ENCODE measurements at regions not wholly inside any gene's neighbourhood (a gene's known extent, or its start where the extent isn't known, plus 50 kb on each side); places are given as distances from the start of the nearest gene placed in this dataset.

DNA sequence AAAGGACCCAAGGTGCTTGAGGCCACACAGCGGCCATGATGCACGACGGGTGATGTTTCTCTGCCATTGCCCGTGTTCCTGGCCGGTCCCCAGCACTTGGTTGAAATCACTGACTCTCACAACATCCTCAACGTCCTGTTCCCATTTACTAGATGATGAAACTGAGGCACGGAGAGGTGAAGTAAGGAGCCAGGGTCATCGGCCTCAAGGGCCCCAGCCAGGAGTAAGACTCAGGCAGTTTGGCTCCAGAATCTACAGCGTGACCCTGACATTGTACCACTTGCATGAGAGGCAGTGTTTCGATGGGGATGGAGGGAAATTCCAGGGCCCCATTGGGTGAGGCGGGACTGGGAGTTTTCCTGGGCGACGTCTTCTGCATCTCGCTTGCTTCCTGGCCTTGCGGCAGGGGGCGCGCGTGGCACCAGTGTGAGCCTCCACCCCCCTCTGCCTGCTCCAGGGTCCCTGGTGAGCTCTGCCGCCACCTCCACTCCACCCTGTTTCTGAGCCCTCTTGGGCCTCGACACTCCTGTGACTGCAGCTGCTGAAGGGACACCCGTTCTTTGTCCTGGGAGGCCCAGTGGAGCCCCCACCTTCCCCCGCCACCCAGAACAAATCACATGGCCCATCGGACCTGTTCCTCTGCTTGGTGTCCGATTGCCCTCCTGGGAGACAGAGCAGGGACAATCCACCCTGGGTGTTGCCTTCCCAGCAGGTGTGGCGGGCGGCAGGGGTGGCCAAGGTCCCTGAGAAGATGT, 133.0 kb upstream of the GSE1 start:
- Histone ChIP-seq H3K4me3 (ENCODE audit: low read depth, low read length) (no peak overlapping the region), H3K27me3 (ENCODE audit: control insufficient read depth, insufficient read depth, low read length) (peaks cover 6% of the 10 kb centered on the region)
- DNase-seq (ENCODE audit: low read depth) = no peak

DNA sequence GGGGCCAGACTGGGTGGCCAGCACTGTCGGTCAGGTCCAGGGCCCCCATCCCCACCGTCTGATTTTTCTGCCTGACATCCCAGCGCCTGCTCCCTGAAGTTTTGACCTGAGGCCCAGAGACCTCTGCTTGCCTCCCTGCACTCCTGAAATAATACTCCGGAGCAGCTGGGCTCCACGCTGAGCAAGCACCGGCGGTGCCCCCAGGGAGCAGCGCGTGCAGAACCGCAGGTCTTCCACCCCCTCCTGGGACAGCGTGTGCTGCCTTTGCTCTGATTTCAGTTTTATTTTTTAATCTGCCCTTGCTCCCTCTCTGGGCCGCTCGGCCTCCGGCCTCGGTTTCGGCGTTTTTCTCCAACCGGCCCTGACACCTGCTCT, 132.4 kb upstream of the GSE1 start:
- FAIRE-seq (no peak), DNase-seq (ENCODE audit: low read depth) (no peak)
- Histone ChIP-seq H3K27me3 (ENCODE audit: control insufficient read depth, insufficient read depth, low read length) (peaks cover 6% of the 10 kb centered on the region), H3K36me3 (ENCODE audit: control insufficient read depth, insufficient read depth, low read length) (no peaks in the 10 kb centered on the region), H3K4me3 (ENCODE audit: low read depth, low read length) (no peak overlapping the region)
- TF ChIP-seq, protein P1, sequence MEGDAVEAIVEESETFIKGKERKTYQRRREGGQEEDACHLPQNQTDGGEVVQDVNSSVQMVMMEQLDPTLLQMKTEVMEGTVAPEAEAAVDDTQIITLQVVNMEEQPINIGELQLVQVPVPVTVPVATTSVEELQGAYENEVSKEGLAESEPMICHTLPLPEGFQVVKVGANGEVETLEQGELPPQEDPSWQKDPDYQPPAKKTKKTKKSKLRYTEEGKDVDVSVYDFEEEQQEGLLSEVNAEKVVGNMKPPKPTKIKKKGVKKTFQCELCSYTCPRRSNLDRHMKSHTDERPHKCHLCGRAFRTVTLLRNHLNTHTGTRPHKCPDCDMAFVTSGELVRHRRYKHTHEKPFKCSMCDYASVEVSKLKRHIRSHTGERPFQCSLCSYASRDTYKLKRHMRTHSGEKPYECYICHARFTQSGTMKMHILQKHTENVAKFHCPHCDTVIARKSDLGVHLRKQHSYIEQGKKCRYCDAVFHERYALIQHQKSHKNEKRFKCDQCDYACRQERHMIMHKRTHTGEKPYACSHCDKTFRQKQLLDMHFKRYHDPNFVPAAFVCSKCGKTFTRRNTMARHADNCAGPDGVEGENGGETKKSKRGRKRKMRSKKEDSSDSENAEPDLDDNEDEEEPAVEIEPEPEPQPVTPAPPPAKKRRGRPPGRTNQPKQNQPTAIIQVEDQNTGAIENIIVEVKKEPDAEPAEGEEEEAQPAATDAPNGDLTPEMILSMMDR (IDR thresholded peaks at IDR 0.05; ENCODE audit: insufficient read depth, low read length, severe bottlenecking) = no peak

More for the DNA sequence above, 133.0 kb upstream of the GSE1 start:
- H3K36me3 ChIP-seq (ENCODE audit: control insufficient read depth, insufficient read depth, low read length) = no peaks in the 10 kb centered on the region
- TF ChIP-seq, protein P1 (IDR thresholded peaks at IDR 0.05; ENCODE audit: insufficient read depth, low read length, severe bottlenecking) = peak; percentile 70
- no peak for FAIRE-seq

DNA sequence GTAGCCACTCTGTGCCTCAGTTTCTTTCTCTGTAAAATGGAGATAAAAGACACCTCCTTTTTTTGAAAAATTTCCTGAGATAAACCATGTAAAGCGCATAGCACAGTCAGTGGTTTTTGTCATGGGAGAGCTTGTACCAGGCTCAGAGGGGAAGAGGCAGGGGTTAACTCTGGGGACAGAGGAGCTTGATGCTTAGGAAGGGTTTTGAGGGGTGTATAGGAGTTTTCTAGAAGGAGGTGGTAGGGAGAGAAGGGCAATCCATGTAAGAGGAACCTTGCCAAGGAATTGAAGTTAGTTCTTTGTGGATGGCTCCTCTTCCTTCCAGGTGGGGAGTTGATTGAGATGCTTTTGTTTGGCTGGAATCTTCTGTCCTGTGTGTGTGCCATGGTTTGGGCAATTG, 131.9 kb upstream of the GSE1 start:
- no peaks in the 10 kb centered on the region for H3K36me3 ChIP-seq (ENCODE audit: control insufficient read depth, insufficient read depth, low read length)
- peaks cover 8% of the 10 kb centered on the region for H3K27me3 ChIP-seq (ENCODE audit: control insufficient read depth, insufficient read depth, low read length)
- DNase-seq (ENCODE audit: low read depth) = no peak
- no peak overlapping the region for H3K4me3 ChIP-seq (ENCODE audit: low read depth, low read length)
- FAIRE-seq = no peak
- TF ChIP-seq, protein P1 (IDR thresholded peaks at IDR 0.05; ENCODE audit: insufficient read depth, low read length, severe bottlenecking) = no peak

DNA sequence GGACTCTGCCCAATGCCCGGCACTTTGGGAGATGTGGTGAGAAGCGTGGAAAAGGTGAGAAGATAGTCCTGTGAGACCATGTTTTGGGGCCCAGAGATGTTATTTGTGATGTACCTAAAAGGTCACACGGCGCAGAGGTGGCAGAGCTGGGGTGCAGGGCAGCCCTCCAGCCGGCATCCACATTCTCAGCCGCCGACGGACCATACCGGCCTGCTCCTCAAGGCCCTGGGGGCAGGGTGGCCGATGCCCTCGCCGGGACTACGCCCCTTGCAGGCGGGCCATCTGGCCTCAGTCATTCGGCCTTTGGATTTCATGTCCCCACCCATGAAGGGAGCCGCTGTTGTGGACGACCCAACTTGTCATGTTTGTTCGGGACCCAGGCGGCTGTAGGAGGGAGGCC, 131.4 kb upstream of the GSE1 start:
- no peak for DNase-seq (ENCODE audit: low read depth)
- H3K4me3 ChIP-seq (ENCODE audit: low read depth, low read length) = no peak overlapping the region
- TF ChIP-seq, protein P1 (IDR thresholded peaks at IDR 0.05; ENCODE audit: insufficient read depth, low read length, severe bottlenecking) = no peak
- peaks cover 10% of the 10 kb centered on the region for H3K27me3 ChIP-seq (ENCODE audit: control insufficient read depth, insufficient read depth, low read length)
- no peaks in the 10 kb centered on the region for H3K36me3 ChIP-seq (ENCODE audit: control insufficient read depth, insufficient read depth, low read length)
- FAIRE-seq = no peak

DNA sequence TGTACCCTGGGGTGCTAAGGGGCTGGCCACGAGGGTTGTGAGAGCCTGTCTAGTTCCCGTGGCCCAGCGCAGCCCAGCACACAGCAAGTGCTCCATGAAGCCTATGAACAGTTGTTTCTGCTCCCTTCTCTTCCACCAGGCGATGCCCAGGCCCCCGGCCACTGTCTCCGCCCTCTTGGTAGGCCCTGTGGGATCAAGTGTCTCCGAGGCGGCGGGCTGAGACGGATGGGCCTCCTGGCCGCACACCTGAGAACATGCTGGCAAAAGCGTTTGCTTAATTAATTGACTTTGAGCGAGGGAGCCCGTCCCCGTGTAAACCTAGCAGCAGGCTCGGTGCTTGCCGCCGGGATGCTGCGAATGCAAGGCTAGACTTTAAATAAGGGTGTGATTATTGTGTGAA, 129.7 kb upstream of the GSE1 start:
- TF ChIP-seq, protein P1 (IDR thresholded peaks at IDR 0.05; ENCODE audit: insufficient read depth, low read length, severe bottlenecking) = no peak
- Histone ChIP-seq H3K27me3 (ENCODE audit: control insufficient read depth, insufficient read depth, low read length) (peaks cover 10% of the 10 kb centered on the region), H3K36me3 (ENCODE audit: control insufficient read depth, insufficient read depth, low read length) (no peaks in the 10 kb centered on the region), H3K4me3 (ENCODE audit: low read depth, low read length) (no peak overlapping the region)
- DNase-seq (ENCODE audit: low read depth) (no peak), FAIRE-seq (no peak)

Data from bronchial epithelial cell (primary cell).